ENCODE measurements at regions not wholly inside any gene's neighbourhood (a gene's known extent, or its start where the extent isn't known, plus 50 kb on each side); places are given as distances from the start of the nearest gene placed in this dataset.

- Histone ChIP-seq H3K27me3 (ENCODE audit: control insufficient read depth in 4 of 4, insufficient read depth in 4 of 4, low read length in 3 of 4) (no peaks in the 10 kb centered on the region), H3K9ac (ENCODE audit: low read depth in 1 of 2, low read length in 2 of 2) (no peak overlapping the region), H3K4me3 (ENCODE audit: low read depth in 1 of 3, low read length in 3 of 3) (no peak overlapping the region), H3K36me3 (ENCODE audit: control insufficient read depth in 4 of 4, insufficient read depth in 3 of 4, low read depth in 1 of 4, low read length in 3 of 4) (no peaks in the 10 kb centered on the region), H3K4me1 (ENCODE audit: control insufficient read depth in 4 of 4, insufficient read depth in 4 of 4, low read length in 3 of 4) (no peaks in the 10 kb centered on the region), H3K27ac (ENCODE audit: low read depth in 1 of 2, low read length in 2 of 2) (no peak overlapping the region), H3K9me3 (ENCODE audit: control insufficient read depth in 4 of 4, low read length in 3 of 4) (no peaks in the 10 kb centered on the region)
- WGBS: 71% methylated on average over 1 of the region's 1 CpG
- no peak for DNase-seq (ENCODE audit: low spot score)
- TF ChIP-seq JUND (IDR thresholded peaks at IDR 0.05) (no peak), REST (IDR thresholded peaks at IDR 0.05) (no peak), TAF1 (conservative IDR thresholded peaks at IDR 0.05) (no peak), SP1 (IDR thresholded peaks at IDR 0.05) (no peak), NR2F2 (IDR thresholded peaks at IDR 0.05) (no peak), ATF3 (IDR thresholded peaks at IDR 0.05) (no peak), RAD21 (IDR thresholded peaks at IDR 0.05) (no peak), HNF4A (conservative IDR thresholded peaks at IDR 0.05) (no peak), RXRA (IDR thresholded peaks at IDR 0.05) (no peak), FOXA2 (IDR thresholded peaks at IDR 0.05) (no peak), EGR1 (IDR thresholded peaks at IDR 0.05; ENCODE audit: low read depth in 2 of 2) (no peak), HNF4G (IDR thresholded peaks at IDR 0.05) (no peak), GABPA (IDR thresholded peaks at IDR 0.05 in 1 of 2, conservative IDR thresholded peaks at IDR 0.05 in 1 of 2) (no peak), CTCF (IDR thresholded peaks at IDR 0.05; ENCODE audit: low read depth, low read length, missing input control) (no peak), FOXA1 (IDR thresholded peaks at IDR 0.05) (no peak), MAX (IDR thresholded peaks at IDR 0.05) (no peak)
These were observed 994.7 kb upstream of the MIR17HG start for GRCh38 chr13:90352763-90353162.

- Histone ChIP-seq H3K9me3 (ENCODE audit: control insufficient read depth in 4 of 4, low read length in 3 of 4) (no peaks in the 10 kb centered on the region), H3K36me3 (ENCODE audit: control insufficient read depth in 4 of 4, insufficient read depth in 3 of 4, low read depth in 1 of 4, low read length in 3 of 4) (no peaks in the 10 kb centered on the region), H3K4me3 (ENCODE audit: low read depth in 1 of 3, low read length in 3 of 3) (no peak overlapping the region), H3K27ac (ENCODE audit: low read depth in 1 of 2, low read length in 2 of 2) (no peak overlapping the region), H3K27me3 (ENCODE audit: control insufficient read depth in 4 of 4, insufficient read depth in 4 of 4, low read length in 3 of 4) (no peaks in the 10 kb centered on the region), H3K9ac (ENCODE audit: low read depth in 1 of 2, low read length in 2 of 2) (no peak overlapping the region), H3K4me1 (ENCODE audit: control insufficient read depth in 4 of 4, insufficient read depth in 4 of 4, low read length in 3 of 4) (no peaks in the 10 kb centered on the region)
- 67% methylated on average over 1 of the region's 1 CpG for WGBS
- TF ChIP-seq YY1 (IDR thresholded peaks at IDR 0.05) (no peak), RXRA (IDR thresholded peaks at IDR 0.05) (no peak), FOXA2 (IDR thresholded peaks at IDR 0.05) (no peak), GABPA (IDR thresholded peaks at IDR 0.05 in 1 of 2, conservative IDR thresholded peaks at IDR 0.05 in 1 of 2) (no peak), NR2F2 (IDR thresholded peaks at IDR 0.05) (no peak), ATF3 (IDR thresholded peaks at IDR 0.05) (no peak), TAF1 (conservative IDR thresholded peaks at IDR 0.05) (no peak), MAX (IDR thresholded peaks at IDR 0.05) (no peak), EGR1 (IDR thresholded peaks at IDR 0.05; ENCODE audit: low read depth in 2 of 2) (no peak), HNF4A (conservative IDR thresholded peaks at IDR 0.05) (no peak), ZBTB33 (IDR thresholded peaks at IDR 0.05) (no peak), RAD21 (IDR thresholded peaks at IDR 0.05) (no peak), JUND (IDR thresholded peaks at IDR 0.05) (no peak), FOXA1 (IDR thresholded peaks at IDR 0.05) (no peak), REST (IDR thresholded peaks at IDR 0.05) (no peak), SP1 (IDR thresholded peaks at IDR 0.05) (no peak), HNF4G (IDR thresholded peaks at IDR 0.05) (no peak)
- DNase-seq (ENCODE audit: low spot score): no peak
These were observed 992.2 kb upstream of the MIR17HG start for GRCh38 chr13:90355162-90355751.

Data from liver (tissue), 8 donors.